IMR-90 (cell line): ENCODE measurements at regions not wholly inside any gene's neighbourhood (a gene's known extent, or its start where the extent isn't known, plus 50 kb on each side); places are given as distances from the start of the nearest gene placed in this dataset.

Experiments used
- ATAC-seq: fragments of 200-7000 bp; cut with Tn5 transposase; 2 replicates; pipeline ENCODE4 v1.9.1; 2020; ENCODE audit warnings: low read depth, mild to moderate bottlenecking, moderate library complexity
- BruUV-seq: library from RNA; stranded (reverse); fragments of 400-500 nt; replicated peaks from 2 replicates; lab custom pipeline; 2021; lab: Mats Ljungman, UMichigan
- CTCF ChIA-PET: fragments of 300-600 bp; formaldehyde crosslinking; extraction: SDS; loops from one replicate; lab custom pipeline; 2021; ENCODE audit warnings: antibody characterized with exemption; lab: Yijun Ruan, JAX
- POLR2A ChIA-PET: fragments of 300-600 bp; sonication (Branson Sonifier 250); formaldehyde crosslinking; loops from one replicate; lab custom pipeline; 2022; ENCODE audit warnings: antibody characterized with exemption; ENCODE audit not compliant: unreplicated experiment; lab: Charles Lee
- DNase-seq: peaks from one replicate; pipeline ENCODE4 v3.0.0; 2013
- H2AFZ ChIP-seq: replicated peaks from 2 replicates; pipeline ENCODE3; 2013; ENCODE audit warnings: low read length, mild to moderate bottlenecking; ENCODE audit not compliant: poor library complexity
- H2AK5ac ChIP-seq: 2 replicates; pipeline ENCODE4 v1.6.1; 2013; ENCODE audit warnings: low read depth, low read length, inconsistent platforms
- H2AK9ac ChIP-seq: replicated peaks from 2 replicates; pipeline ENCODE3; 2013; ENCODE audit warnings: mild to moderate bottlenecking, low read depth, low read length, moderate library complexity; ENCODE audit not compliant: poor library complexity
- H2BK120ac ChIP-seq: 2 replicates; pipeline ENCODE4 v1.6.1; 2013; ENCODE audit warnings: low read depth, low read length, inconsistent platforms
- H2BK15ac ChIP-seq: 3 replicates; pipeline ENCODE4 v1.6.1; 2013; ENCODE audit warnings: low read depth, low read length, inconsistent platforms
- H2BK20ac ChIP-seq: 2 replicates; pipeline ENCODE4 v1.6.1; 2013; ENCODE audit warnings: low read depth, mild to moderate bottlenecking, inconsistent platforms, low read length, moderate library complexity
- H2BK5ac ChIP-seq: 2 replicates; pipeline ENCODE4 v1.6.1; 2013; ENCODE audit warnings: mild to moderate bottlenecking, low read depth, low read length, inconsistent platforms; ENCODE audit not compliant: poor library complexity, severe bottlenecking
- H3K14ac ChIP-seq: replicated peaks from 2 replicates; pipeline ENCODE4 v1.6.1; 2013; ENCODE audit warnings: low read depth, low read length, inconsistent platforms
- H3K18ac ChIP-seq: 2 replicates; pipeline ENCODE4 v1.6.1; 2013; ENCODE audit warnings: low read depth, low read length, control low read depth
- H3K23ac ChIP-seq: 2 replicates; pipeline ENCODE4 v1.6.1; 2013; ENCODE audit warnings: low read depth, low read length, inconsistent platforms
- H3K27ac ChIP-seq: 2 replicates; pipeline ENCODE4 v1.5.1; 2013; ENCODE audit warnings: mild to moderate bottlenecking, control low read depth, low read length; ENCODE audit not compliant: insufficient read depth
- H3K27me3 ChIP-seq: 2 replicates; pipeline ENCODE4 v1.6.1; 2013; ENCODE audit warnings: low read length; ENCODE audit not compliant: control insufficient read depth, insufficient read depth
- H3K36me3 ChIP-seq: 2 replicates; pipeline ENCODE4 v1.6.1; 2013; ENCODE audit warnings: low read length, mixed read lengths; ENCODE audit not compliant: control insufficient read depth, insufficient read depth
- H3K4ac ChIP-seq: 2 replicates; pipeline ENCODE4 v1.6.1; 2013; ENCODE audit warnings: low read depth, low read length, inconsistent platforms
- H3K4me1 ChIP-seq: 2 replicates; pipeline ENCODE4 v1.6.1; 2013; ENCODE audit warnings: low read length, mixed read lengths; ENCODE audit not compliant: control insufficient read depth, insufficient read depth
- H3K4me2 ChIP-seq: 2 replicates; pipeline ENCODE4 v1.6.1; 2013; ENCODE audit warnings: low read depth, mild to moderate bottlenecking, control low read depth, low read length, moderate library complexity
- H3K4me3 ChIP-seq: 2 replicates; pipeline ENCODE4 v1.5.1; 2013; ENCODE audit warnings: low read depth, mild to moderate bottlenecking, control low read depth, low read length, moderate library complexity; ENCODE audit not compliant: insufficient read depth
- H3K56ac ChIP-seq: 2 replicates; pipeline ENCODE4 v1.6.1; 2013; ENCODE audit warnings: low read length, inconsistent platforms; ENCODE audit not compliant: insufficient read depth; ENCODE audit errors: extremely low read depth
- H3K79me1 ChIP-seq, 2 experiments: 2 replicates each; pipeline ENCODE4 v1.6.1; 2013; ENCODE audit warnings: low read length in 2 of 2, inconsistent platforms in 1 of 2, low read depth in 1 of 2
- H3K9ac ChIP-seq: 2 replicates; pipeline ENCODE4 v1.6.1; 2013; ENCODE audit warnings: low read depth, low read length, control low read depth
- H3K9me1 ChIP-seq: 2 replicates; pipeline ENCODE4 v1.6.1; 2013; ENCODE audit warnings: low read length, inconsistent platforms; ENCODE audit not compliant: insufficient read depth
- H3K9me3 ChIP-seq: 2 replicates; pipeline ENCODE4 v1.6.1; 2013; ENCODE audit warnings: low read length; ENCODE audit not compliant: control insufficient read depth, insufficient read depth
- H4K20me1 ChIP-seq: 2 replicates; pipeline ENCODE4 v1.6.1; 2013; ENCODE audit warnings: low read length, inconsistent platforms; ENCODE audit not compliant: insufficient read depth
- H4K5ac ChIP-seq: 2 replicates; pipeline ENCODE4 v1.6.1; 2013; ENCODE audit warnings: mild to moderate bottlenecking, low read depth, low read length, control low read depth
- H4K8ac ChIP-seq, 2 experiments: 2 replicates each; pipeline ENCODE4 v1.6.1; 2013; ENCODE audit warnings: low read depth in 2 of 2, low read length in 2 of 2, control low read depth in 1 of 2, inconsistent platforms in 1 of 2
- H4K91ac ChIP-seq: 2 replicates; pipeline ENCODE4 v1.6.1; 2013; ENCODE audit warnings: low read depth, low read length, inconsistent platforms; ENCODE audit not compliant: insufficient read depth
- BHLHE40 ChIP-seq: fragments of 150-350 bp; IDR thresholded peaks from 2 replicates; pipeline ENCODE4 v1.6.1; 2016; ENCODE audit warnings: mild to moderate bottlenecking, low read depth, low read length
- CEBPB ChIP-seq: IDR thresholded peaks from 2 replicates; pipeline ENCODE4 v1.6.1; 2012; ENCODE audit warnings: low read depth, low read length, improper control_type of control experiment
- CHD1 ChIP-seq: IDR thresholded peaks from 2 replicates; pipeline ENCODE4 v1.6.1; 2012; ENCODE audit warnings: low read depth, low read length, improper control_type of control experiment
- CTCF ChIP-seq: conservative IDR thresholded peaks from 2 replicates; pipeline ENCODE4 v1.5.1; 2012; ENCODE audit warnings: mild to moderate bottlenecking, low read depth, low read length, improper control_type of control experiment
- FOS ChIP-seq: fragments of 150-350 bp; IDR thresholded peaks from 2 replicates; pipeline ENCODE4 v1.6.1; 2016; ENCODE audit warnings: low read depth, low read length
- MAFK ChIP-seq: IDR thresholded peaks from 2 replicates; pipeline ENCODE4 v1.6.1; 2012; ENCODE audit warnings: low read depth, low read length, improper control_type of control experiment
- MAZ ChIP-seq: IDR thresholded peaks from 2 replicates; pipeline ENCODE4 v1.6.1; 2012; ENCODE audit warnings: low read depth, mild to moderate bottlenecking, low read length, improper control_type of control experiment, moderate library complexity, borderline replicate concordance
- POLR2A ChIP-seq: IDR thresholded peaks from 2 replicates; pipeline ENCODE4 v1.6.1; 2012; ENCODE audit warnings: mild to moderate bottlenecking, low read depth, low read length
- RAD21 ChIP-seq: IDR thresholded peaks from 2 replicates; pipeline ENCODE4 v1.6.1; 2012; ENCODE audit warnings: low read length, improper control_type of control experiment
- SMC3 ChIP-seq: fragments of 150-350 bp; IDR thresholded peaks from 2 replicates; pipeline ENCODE4 v1.6.1; 2016; ENCODE audit warnings: low read depth, mild to moderate bottlenecking, antibody characterized with exemption, low read length, moderate library complexity
- WGBS, 2 experiments: methylation state at CpG; one replicate each; pipeline versions ENCODE4 v1.1.5 to v1.1.7; 2013; ENCODE audit warnings: missing lambda C conversion rate in 2 of 2; ENCODE audit not compliant: insufficient read length in 1 of 2; ENCODE audit errors: extremely low coverage in 2 of 2; 5-methylcytosine and 5-hydroxymethylcytosine counted together
- dilution Hi-C: fragments of 300-500 bp; cut with HindIII; formaldehyde crosslinking; loops from one replicate; pipeline ENCODE4 v1.14.3; 2018; ENCODE audit warnings: low sequenced_read_pairs; ENCODE audit not compliant: unreplicated experiment
- in situ Hi-C: fragments of 300-500 bp; cut with MboI; formaldehyde crosslinking; loops from 3 replicates; pipeline ENCODE4 v1.14.3; 2019; ENCODE audit warnings: low sequenced_read_pairs, inconsistent platforms, mixed read lengths
- intact Hi-C: fragments of 100-400 bp; cut with micrococcal nuclease; formaldehyde crosslinking; loops from 2 replicates; pipeline ENCODE4 v1.10.0; 2022

GRCh38 chr13:30017880-30018279 lies 167.5 kb upstream of the UBL3 start (continued):
- TF ChIP-seq MAZ (no peak), FOS (no peak)

GRCh38 chr13:30016398-30016797 lies 166.0 kb upstream of the UBL3 start:
- ChIA-PET CTCF (no interaction called here), POLR2A (no interaction called here)
- H2AK9ac ChIP-seq = no peak overlapping the region
- dilution Hi-C loops (no loop called here), in situ Hi-C loops (no loop called here), intact Hi-C loops (no loop called here)
- H3K56ac ChIP-seq = no peak overlapping the region
- no peak overlapping the region for H3K4ac ChIP-seq
- no peak overlapping the region for H2BK15ac ChIP-seq
- no peak overlapping the region for H4K91ac ChIP-seq
- H2AFZ ChIP-seq = no peak overlapping the region
- no peaks in the 10 kb centered on the region for H3K79me1 ChIP-seq
- no peak overlapping the region for H3K27ac ChIP-seq
- H4K20me1 ChIP-seq = no peaks in the 10 kb centered on the region
- no peak overlapping the region for H3K23ac ChIP-seq
- no peak overlapping the region for H3K14ac ChIP-seq
- H2AK5ac ChIP-seq = no peak overlapping the region
- no peak overlapping the region for H4K8ac ChIP-seq
- H3K4me3 ChIP-seq = no peak overlapping the region
- 87% methylated on average over 3 of the region's 5 CpGs; no CpG with 5 or more reads in 1 of the 2 experiments for WGBS, 2 experiments
- no peaks in the 10 kb centered on the region for H3K9me3 ChIP-seq
- DNase-seq (no peak), ATAC-seq (no peak)
- H2BK20ac ChIP-seq = no peak overlapping the region
- no peak overlapping the region for H3K18ac ChIP-seq
- H3K36me3 ChIP-seq = no peaks in the 10 kb centered on the region
- BruUV-seq = no TSS peak
- H4K5ac ChIP-seq = no peak overlapping the region
- TF ChIP-seq SMC3 = no peak
- TF ChIP-seq MAZ = no peak
- no peak for TF ChIP-seq CEBPB
- TF ChIP-seq FOS = no peak
- TF ChIP-seq MAFK = no peak
- TF ChIP-seq CHD1 = no peak
- TF ChIP-seq RAD21 = no peak
- no peak for TF ChIP-seq POLR2A
- TF ChIP-seq BHLHE40 = no peak
- TF ChIP-seq CTCF = no peak
- H3K9me1 ChIP-seq = peaks cover 4% of the 10 kb centered on the region; the same call in 1 of the 2 replicates
- H3K9ac ChIP-seq = no peak overlapping the region
- H3K4me1 ChIP-seq = peaks cover 5% of the 10 kb centered on the region
- no peak overlapping the region for H2BK5ac ChIP-seq
- no peak overlapping the region for H2BK120ac ChIP-seq
- H3K4me2 ChIP-seq = no peak overlapping the region
- H3K27me3 ChIP-seq = peaks cover 10% of the 10 kb centered on the region
